A549 (cell line): ENCODE measurements at regions not wholly inside any gene's neighbourhood (a gene's known extent, or its start where the extent isn't known, plus 50 kb on each side); places are given as distances from the start of the nearest gene placed in this dataset.

Experiments used
- ATAC-seq, 2 experiments: fragments of 200-7000 bp in 1 of 2; fragments of >200 bp in 1 of 2; cut with Nextera tagmentation in 1 of 2; cut with Tn5 transposase in 1 of 2; 3 replicates each; pipeline versions ENCODE4 v1.8.0 to v1.9.1; 2018 to 2020; ENCODE audit warnings: mild to moderate bottlenecking in 1 of 2, moderate library complexity in 1 of 2
- CTCF ChIA-PET: fragments of 300-600 bp; sonication (Branson Sonifier 250); formaldehyde crosslinking; extraction: SDS; loops from one replicate; lab custom pipeline; 2021; ENCODE audit warnings: antibody characterized with exemption, inconsistent platforms; lab: Yijun Ruan, JAX
- POLR2A ChIA-PET: fragments of 350-600 bp; formaldehyde crosslinking; extraction: SDS; loops from one replicate; lab custom pipeline; 2021; ENCODE audit warnings: antibody characterized with exemption, inconsistent platforms; lab: Yijun Ruan, JAX
- DNase-seq, 2 experiments: peaks; one replicate each; pipeline versions ENCODE4 v3.0.0 to v3.0.0-alpha.2; 2011 to 2016; ENCODE audit warnings: low read depth in 1 of 2, low spot score in 1 of 2
- FAIRE-seq: peaks from 2 replicates; lab custom pipeline; 2011; peaks lifted over from hg19 to GRCh38; lab: Jason Lieb, UNC
- H3K27ac ChIP-seq, 2 experiments: fragments of >200 bp; sonication (Bioruptor Twin); formaldehyde crosslinking; 3 replicates each; pipeline ENCODE4 v1.5.1; 2016 to 2017
- H3K4me1 ChIP-seq: fragments of >200 bp; sonication (Bioruptor Twin); formaldehyde crosslinking; 3 replicates; pipeline ENCODE4 v1.6.1; 2016
- H3K4me2 ChIP-seq: fragments of >200 bp; sonication (Bioruptor Twin); formaldehyde crosslinking; 3 replicates; pipeline ENCODE4 v1.6.1; 2016
- H3K4me3 ChIP-seq: fragments of >200 bp; sonication (Bioruptor Twin); formaldehyde crosslinking; 3 replicates; pipeline ENCODE4 v1.5.1; 2016
- H3K9me3 ChIP-seq: fragments of >200 bp; sonication (Bioruptor Twin); formaldehyde crosslinking; 3 replicates; pipeline ENCODE4 v1.6.1; 2016
- ATOH8 ChIP-seq: fragments of 250-450 bp; sonication (Bioruptor Pico); IDR thresholded peaks from 2 replicates; pipeline ENCODE4 v1.5.0; 2020; ENCODE audit warnings: low read depth, mild to moderate bottlenecking, moderate library complexity
- CEBPB ChIP-seq, 2 experiments: fragments of >200 bp in 1 of 2; sonication (Bioruptor Twin) in 1 of 2; formaldehyde crosslinking in 1 of 2; IDR thresholded peaks; 2 replicates each; pipeline ENCODE4 v1.6.1; 2012 to 2016
- CHD2 ChIP-seq: fragments of 150-350 bp; IDR thresholded peaks from 2 replicates; pipeline ENCODE4 v1.6.1; 2014; ENCODE audit warnings: low read length; ENCODE audit not compliant: partially characterized antibody
- CHD4 ChIP-seq: fragments of 200-600 bp; sonication (generic); IDR thresholded peaks from 2 replicates; pipeline ENCODE4 v1.6.1; 2016; ENCODE audit warnings: antibody characterized with exemption, mild to moderate bottlenecking, borderline replicate concordance
- EHF ChIP-seq: fragments of 250-450 bp; sonication (Bioruptor Pico); IDR thresholded peaks from 2 replicates; pipeline ENCODE4 v1.5.0; 2020; ENCODE audit warnings: mild to moderate bottlenecking
- FOSL2 ChIP-seq, 2 experiments: fragments of 450-650 bp in 1 of 2; fragments of >200 bp in 1 of 2; sonication (Bioruptor Twin) in 1 of 2; formaldehyde crosslinking; IDR thresholded peaks; 2 replicates each; pipeline versions ENCODE4 v1.5.0 to v1.6.1; 2016 to 2020; ENCODE audit warnings: mild to moderate bottlenecking in 1 of 2, moderate library complexity in 1 of 2
- GATA3 ChIP-seq: IDR thresholded peaks from 2 replicates; pipeline ENCODE4 v1.6.1; 2012; ENCODE audit warnings: borderline replicate concordance
- HDAC2 ChIP-seq: fragments of 200-600 bp; sonication (generic); IDR thresholded peaks from 2 replicates; pipeline ENCODE4 v1.6.1; 2016
- KDM1A ChIP-seq: fragments of 200-600 bp; sonication (generic); IDR thresholded peaks from 2 replicates; pipeline ENCODE4 v1.6.1; 2016; ENCODE audit warnings: low read depth, mild to moderate bottlenecking
- PBX3 ChIP-seq: IDR thresholded peaks from 2 replicates; pipeline ENCODE4 v1.6.1; 2012
- RAD21 ChIP-seq, 2 experiments: fragments of >200 bp in 1 of 2; sonication (Bioruptor Twin) in 1 of 2; formaldehyde crosslinking in 1 of 2; IDR thresholded peaks in 1 of 2; conservative IDR thresholded peaks in 1 of 2; 2 replicates in 1 of 2; 3 replicates in 1 of 2; pipeline ENCODE4 v1.6.1; 2012 to 2018; ENCODE audit warnings: inconsistent platforms in 1 of 2
- RCOR1 ChIP-seq: fragments of 150-350 bp; IDR thresholded peaks from 2 replicates; pipeline ENCODE4 v1.6.1; 2014; ENCODE audit warnings: antibody characterized with exemption, low read length, low read depth
- RFX5 ChIP-seq: fragments of 450-650 bp; IDR thresholded peaks from 2 replicates; pipeline ENCODE4 v1.7.1; 2014; ENCODE audit warnings: antibody characterized with exemption, mild to moderate bottlenecking, moderate library complexity
- SREBF2 ChIP-seq: fragments of 450-650 bp; IDR thresholded peaks from 2 replicates; pipeline ENCODE4 v1.6.1; 2014; ENCODE audit warnings: mild to moderate bottlenecking, moderate library complexity
- TFCP2L1 ChIP-seq: fragments of 250-450 bp; sonication (Bioruptor Pico); IDR thresholded peaks from 2 replicates; pipeline ENCODE4 v1.5.0; 2021; ENCODE audit warnings: mild to moderate bottlenecking
- ZFP36 ChIP-seq: fragments of 450-650 bp; IDR thresholded peaks from 2 replicates; pipeline ENCODE4 v1.6.1; 2014; ENCODE audit warnings: borderline replicate concordance; ENCODE audit not compliant: partially characterized antibody
- ZSCAN20 ChIP-seq: fragments of 250-450 bp; sonication (Bioruptor Pico); IDR thresholded peaks from 2 replicates; pipeline ENCODE4 v1.8.0; 2022; ENCODE audit warnings: mild to moderate bottlenecking, moderate library complexity
- WGBS: methylation state at CpG from one replicate; pipeline ENCODE4 v1.1.6; 2017; ENCODE audit errors: missing lambda C conversion rate; 5-methylcytosine and 5-hydroxymethylcytosine counted together
- TF ChIP-seq, protein P1 (sequence below): fragments of 150-350 bp; IDR thresholded peaks from 2 replicates; pipeline ENCODE4 v1.6.1; 2014; ENCODE audit warnings: low read depth, mild to moderate bottlenecking, low read length
- TF ChIP-seq, protein P2 (sequence below): fragments of 200-600 bp; sonication (generic); IDR thresholded peaks from 2 replicates; pipeline ENCODE4 v1.6.1; 2016; ENCODE audit warnings: antibody characterized with exemption, mild to moderate bottlenecking, moderate library complexity
- TF ChIP-seq, protein P3 (sequence below): fragments of >200 bp; sonication (Bioruptor Twin); formaldehyde crosslinking; IDR thresholded peaks from 3 replicates; pipeline ENCODE4 v1.6.1; 2016
- TF ChIP-seq, protein P4 (sequence below): fragments of 250-450 bp; sonication (Bioruptor Pico); IDR thresholded peaks from 2 replicates; pipeline ENCODE4 v1.5.0; 2021; ENCODE audit warnings: mild to moderate bottlenecking, moderate library complexity, borderline replicate concordance

GRCh38 chr3:77885381-77885780, 845.5 kb downstream of the ROBO2 start:
- H3K4me1 ChIP-seq: no peaks in the 10 kb centered on the region
- DNase-seq: no peak
- WGBS: 6% methylated on average over 3 of the region's 3 CpGs
- TF ChIP-seq CEBPB (IDR thresholded peaks at IDR 0.05) (no peak), PBX3 (no peak)
- TF ChIP-seq, all 56 proteins: peak for 0
- CTCF ChIA-PET: no interaction called here
- no peaks in the 10 kb centered on the region for H3K9me3 ChIP-seq
- no peak for FAIRE-seq
- H3K4me2 ChIP-seq: no peak overlapping the region
- ATAC-seq: no peak
- POLR2A ChIA-PET: no interaction called here
- no peak overlapping the region for H3K27ac ChIP-seq
- no peak overlapping the region for H3K4me3 ChIP-seq

DNA sequence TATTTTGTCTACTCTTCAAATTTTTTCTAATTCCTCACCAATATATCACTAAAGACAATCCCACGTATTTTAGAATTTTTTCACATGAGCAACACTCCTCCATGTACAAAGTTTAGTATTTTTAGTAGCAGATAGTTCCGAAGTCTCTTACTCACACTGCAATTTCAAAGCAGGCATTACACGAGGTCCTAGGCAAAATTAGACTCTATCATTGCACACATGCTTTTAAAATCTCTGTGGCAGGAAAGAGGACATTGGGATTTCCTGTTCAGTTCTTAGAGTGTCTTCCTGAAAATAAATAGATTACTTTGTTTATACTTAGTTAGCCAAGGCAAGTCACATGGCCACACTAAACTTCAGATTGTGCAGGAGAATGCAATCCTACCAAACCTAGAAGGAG, 847.7 kb downstream of the ROBO2 start:
- TF ChIP-seq CEBPB (IDR thresholded peaks at IDR 0.05): no peak
- TF ChIP-seq RCOR1: no peak
- no peak for TF ChIP-seq CHD4
- TF ChIP-seq, protein P1, sequence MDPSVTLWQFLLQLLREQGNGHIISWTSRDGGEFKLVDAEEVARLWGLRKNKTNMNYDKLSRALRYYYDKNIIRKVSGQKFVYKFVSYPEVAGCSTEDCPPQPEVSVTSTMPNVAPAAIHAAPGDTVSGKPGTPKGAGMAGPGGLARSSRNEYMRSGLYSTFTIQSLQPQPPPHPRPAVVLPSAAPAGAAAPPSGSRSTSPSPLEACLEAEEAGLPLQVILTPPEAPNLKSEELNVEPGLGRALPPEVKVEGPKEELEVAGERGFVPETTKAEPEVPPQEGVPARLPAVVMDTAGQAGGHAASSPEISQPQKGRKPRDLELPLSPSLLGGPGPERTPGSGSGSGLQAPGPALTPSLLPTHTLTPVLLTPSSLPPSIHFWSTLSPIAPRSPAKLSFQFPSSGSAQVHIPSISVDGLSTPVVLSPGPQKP: no peak
- TF ChIP-seq EHF (CRISPR knock-in tag): no peak
- no peak for TF ChIP-seq ATOH8 (CRISPR knock-in tag)
- TF ChIP-seq, protein P2, sequence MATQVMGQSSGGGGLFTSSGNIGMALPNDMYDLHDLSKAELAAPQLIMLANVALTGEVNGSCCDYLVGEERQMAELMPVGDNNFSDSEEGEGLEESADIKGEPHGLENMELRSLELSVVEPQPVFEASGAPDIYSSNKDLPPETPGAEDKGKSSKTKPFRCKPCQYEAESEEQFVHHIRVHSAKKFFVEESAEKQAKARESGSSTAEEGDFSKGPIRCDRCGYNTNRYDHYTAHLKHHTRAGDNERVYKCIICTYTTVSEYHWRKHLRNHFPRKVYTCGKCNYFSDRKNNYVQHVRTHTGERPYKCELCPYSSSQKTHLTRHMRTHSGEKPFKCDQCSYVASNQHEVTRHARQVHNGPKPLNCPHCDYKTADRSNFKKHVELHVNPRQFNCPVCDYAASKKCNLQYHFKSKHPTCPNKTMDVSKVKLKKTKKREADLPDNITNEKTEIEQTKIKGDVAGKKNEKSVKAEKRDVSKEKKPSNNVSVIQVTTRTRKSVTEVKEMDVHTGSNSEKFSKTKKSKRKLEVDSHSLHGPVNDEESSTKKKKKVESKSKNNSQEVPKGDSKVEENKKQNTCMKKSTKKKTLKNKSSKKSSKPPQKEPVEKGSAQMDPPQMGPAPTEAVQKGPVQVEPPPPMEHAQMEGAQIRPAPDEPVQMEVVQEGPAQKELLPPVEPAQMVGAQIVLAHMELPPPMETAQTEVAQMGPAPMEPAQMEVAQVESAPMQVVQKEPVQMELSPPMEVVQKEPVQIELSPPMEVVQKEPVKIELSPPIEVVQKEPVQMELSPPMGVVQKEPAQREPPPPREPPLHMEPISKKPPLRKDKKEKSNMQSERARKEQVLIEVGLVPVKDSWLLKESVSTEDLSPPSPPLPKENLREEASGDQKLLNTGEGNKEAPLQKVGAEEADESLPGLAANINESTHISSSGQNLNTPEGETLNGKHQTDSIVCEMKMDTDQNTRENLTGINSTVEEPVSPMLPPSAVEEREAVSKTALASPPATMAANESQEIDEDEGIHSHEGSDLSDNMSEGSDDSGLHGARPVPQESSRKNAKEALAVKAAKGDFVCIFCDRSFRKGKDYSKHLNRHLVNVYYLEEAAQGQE: no peak
- ChIA-PET POLR2A (no interaction called here), CTCF (no interaction called here)
- Histone ChIP-seq H3K27ac (no peak overlapping the region), H3K4me3 (no peak overlapping the region), H3K4me2 (no peak overlapping the region), H3K4me1 (no peaks in the 10 kb centered on the region), H3K9me3 (no peaks in the 10 kb centered on the region)
- FAIRE-seq (no peak), DNase-seq (no peak), ATAC-seq (no peak)
- WGBS: 9% methylated on average over 3 of the region's 3 CpGs

GRCh38 chr3:77889616-77890015, 849.7 kb downstream of the ROBO2 start:
- no peak for FAIRE-seq
- TF ChIP-seq ZSCAN20 (CRISPR knock-in tag) (no peak), HDAC2 (no peak), RAD21 (conservative IDR thresholded peaks at IDR 0.05 in 1 of 2, IDR thresholded peaks at IDR 0.05 in 1 of 2) (no peak), SREBF2 (no peak), ATOH8 (CRISPR knock-in tag) (no peak), TFCP2L1 (CRISPR knock-in tag) (no peak), GATA3 (no peak), FOSL2 (IDR thresholded peaks at IDR 0.05) (no peak), FOSL2 (CRISPR knock-in tag; IDR thresholded peaks at IDR 0.05) (no peak), CHD2 (no peak), KDM1A (no peak), ZFP36 (no peak), EHF (CRISPR knock-in tag) (no peak), RCOR1 (no peak), RFX5 (no peak)
- TF ChIP-seq, protein P3, sequence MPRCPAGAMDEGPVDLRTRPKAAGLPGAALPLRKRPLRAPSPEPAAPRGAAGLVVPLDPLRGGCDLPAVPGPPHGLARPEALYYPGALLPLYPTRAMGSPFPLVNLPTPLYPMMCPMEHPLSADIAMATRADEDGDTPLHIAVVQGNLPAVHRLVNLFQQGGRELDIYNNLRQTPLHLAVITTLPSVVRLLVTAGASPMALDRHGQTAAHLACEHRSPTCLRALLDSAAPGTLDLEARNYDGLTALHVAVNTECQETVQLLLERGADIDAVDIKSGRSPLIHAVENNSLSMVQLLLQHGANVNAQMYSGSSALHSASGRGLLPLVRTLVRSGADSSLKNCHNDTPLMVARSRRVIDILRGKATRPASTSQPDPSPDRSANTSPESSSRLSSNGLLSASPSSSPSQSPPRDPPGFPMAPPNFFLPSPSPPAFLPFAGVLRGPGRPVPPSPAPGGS: no peak
- TF ChIP-seq, protein P4, sequence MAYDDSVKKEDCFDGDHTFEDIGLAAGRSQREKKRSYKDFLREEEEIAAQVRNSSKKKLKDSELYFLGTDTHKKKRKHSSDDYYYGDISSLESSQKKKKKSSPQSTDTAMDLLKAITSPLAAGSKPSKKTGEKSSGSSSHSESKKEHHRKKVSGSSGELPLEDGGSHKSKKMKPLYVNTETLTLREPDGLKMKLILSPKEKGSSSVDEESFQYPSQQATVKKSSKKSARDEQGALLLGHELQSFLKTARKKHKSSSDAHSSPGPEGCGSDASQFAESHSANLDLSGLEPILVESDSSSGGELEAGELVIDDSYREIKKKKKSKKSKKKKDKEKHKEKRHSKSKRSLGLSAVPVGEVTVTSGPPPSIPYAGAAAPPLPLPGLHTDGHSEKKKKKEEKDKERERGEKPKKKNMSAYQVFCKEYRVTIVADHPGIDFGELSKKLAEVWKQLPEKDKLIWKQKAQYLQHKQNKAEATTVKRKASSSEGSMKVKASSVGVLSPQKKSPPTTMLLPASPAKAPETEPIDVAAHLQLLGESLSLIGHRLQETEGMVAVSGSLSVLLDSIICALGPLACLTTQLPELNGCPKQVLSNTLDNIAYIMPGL (CRISPR knock-in tag): no peak
- TF ChIP-seq, all 56 proteins: peak for 0
- Histone ChIP-seq H3K4me3 (no peak overlapping the region), H3K4me1 (no peaks in the 10 kb centered on the region), H3K9me3 (no peaks in the 10 kb centered on the region), H3K4me2 (no peak overlapping the region), H3K27ac (no peak overlapping the region)
- DNase-seq (no peak), ATAC-seq (no peak)
- CTCF ChIA-PET: no interaction called here
- POLR2A ChIA-PET: no interaction called here
- 2% methylated on average over 3 of the region's 3 CpGs for WGBS
